GM18868 (cell line): ENCODE measurements at regions not wholly inside any gene's neighbourhood (a gene's known extent, or its start where the extent isn't known, plus 50 kb on each side); places are given as distances from the start of the nearest gene placed in this dataset.
A peak's percentile ranks its signal among the peaks of the same experiment; 100 is the strongest.
"Not testable (repeated sequence)": the region's sequence is repeated elsewhere in the genome, so short reads cannot be mapped to it uniquely, and the experiment has no call there.

Experiments used
- ATAC-seq: cut with Tn5 transposase; IDR thresholded peaks from one replicate; pipeline ENCODE4 v1.9.1; 2021; ENCODE audit warnings: mild to moderate bottlenecking, moderate library complexity; ENCODE audit not compliant: unreplicated experiment

- peak; percentile 54 for ATAC-seq
Measured at GRCh38 chr3:106824856-106825255, 552.4 kb upstream of the CCDC54 start.

- ATAC-seq = no peak
Measured at GRCh38 chr3:106825962-106826605, 551.2 kb upstream of the CCDC54 start.

- ATAC-seq = peak; percentile 67
Measured at GRCh38 chr3:106826791-106827311, 550.4 kb upstream of the CCDC54 start.

- no peak for ATAC-seq
Measured at GRCh38 chr3:106827515-106828213, 549.6 kb upstream of the CCDC54 start.

- ATAC-seq = no peak
Measured at GRCh38 chr3:106829206-106829605, 548.0 kb upstream of the CCDC54 start.

- ATAC-seq = no peak
Measured at GRCh38 chr3:106830334-106830733, 546.9 kb upstream of the CCDC54 start.

- ATAC-seq = no peak
Measured at GRCh38 chr3:106836906-106837305, 540.3 kb upstream of the CCDC54 start.

GRCh38 chr3:106837616-106838015, 539.6 kb upstream of the CCDC54 start:
- ATAC-seq = no peak

- no peak for ATAC-seq
Measured at GRCh38 chr3:106839576-106840280, 537.5 kb upstream of the CCDC54 start.

- peak; percentile 69 for ATAC-seq
Measured at GRCh38 chr3:106840319-106840718, 536.9 kb upstream of the CCDC54 start.

- no peak for ATAC-seq
Measured at GRCh38 chr3:106842151-106842550, 535.1 kb upstream of the CCDC54 start.

- no peak for ATAC-seq
Measured at GRCh38 chr3:106844638-106845037, 532.6 kb upstream of the CCDC54 start.

- no peak for ATAC-seq
Measured at GRCh38 chr3:106848099-106848498, 529.1 kb upstream of the CCDC54 start.

GRCh38 chr3:106850437-106850836, 526.8 kb upstream of the CCDC54 start:
- ATAC-seq = no peak

GRCh38 chr3:106858321-106858720, 518.9 kb upstream of the CCDC54 start:
- not testable (repeated sequence) for ATAC-seq

GRCh38 chr3:106860182-106860581, 517.1 kb upstream of the CCDC54 start:
- no peak for ATAC-seq

GRCh38 chr3:106862067-106862466, 515.2 kb upstream of the CCDC54 start:
- no peak for ATAC-seq

- ATAC-seq = no peak
Measured at GRCh38 chr3:106877627-106878026, 499.6 kb upstream of the CCDC54 start.

GRCh38 chr3:106880206-106880605, 497.0 kb upstream of the CCDC54 start:
- ATAC-seq = no peak

GRCh38 chr3:106881186-106881585, 496.1 kb upstream of the CCDC54 start:
- ATAC-seq = no peak

- ATAC-seq = no peak
Measured at GRCh38 chr3:106882297-106882696, 494.9 kb upstream of the CCDC54 start.

GRCh38 chr3:106906074-106906473, 471.2 kb upstream of the CCDC54 start:
- ATAC-seq = no peak
